ENCODE measurements at regions not wholly inside any gene's neighbourhood (a gene's known extent, or its start where the extent isn't known, plus 50 kb on each side); places are given as distances from the start of the nearest gene placed in this dataset.
"Not testable (repeated sequence)": the region's sequence is repeated elsewhere in the genome, so short reads cannot be mapped to it uniquely, and the experiment has no call there.

- no peak overlapping the region for H3K4me3 ChIP-seq
- no peak overlapping the region for H3K9ac ChIP-seq (ENCODE audit: insufficient read length)
- H3K36me3 ChIP-seq (ENCODE audit: insufficient read depth, low read length): no peaks in the 10 kb centered on the region
- no peak for DNase-seq (ENCODE audit: low read depth, low spot score)
- TF ChIP-seq EZH2 (IDR thresholded peaks at IDR 0.05) (no peak), POLR2AphosphoS5 (IDR thresholded peaks at IDR 0.05; ENCODE audit: borderline replicate concordance, low read depth, low read length) (no peak), FOXP2 (optimal IDR thresholded peaks at IDR 0.05; ENCODE audit: control extremely low read depth, extremely low read length, insufficient read depth) (no peak)
- no peak overlapping the region for H3K27ac ChIP-seq
- H3K9me3 ChIP-seq (ENCODE audit: low read depth, low read length): no peaks in the 10 kb centered on the region
Observed at GRCh38 chr15:79740561-79740960, 156.3 kb downstream of the MTHFS start.

- H3K36me3 ChIP-seq (ENCODE audit: insufficient read depth, low read length): no peaks in the 10 kb centered on the region
- TF ChIP-seq EZH2 (IDR thresholded peaks at IDR 0.05): no peak
- TF ChIP-seq POLR2AphosphoS5 (IDR thresholded peaks at IDR 0.05; ENCODE audit: borderline replicate concordance, low read depth, low read length): no peak
- no peak for TF ChIP-seq FOXP2 (optimal IDR thresholded peaks at IDR 0.05; ENCODE audit: control extremely low read depth, extremely low read length, insufficient read depth)
- no peaks in the 10 kb centered on the region for H3K9me3 ChIP-seq (ENCODE audit: low read depth, low read length)
- no peak overlapping the region for H3K27ac ChIP-seq
- H3K9ac ChIP-seq (ENCODE audit: insufficient read length): no peak overlapping the region
- no peak overlapping the region for H3K4me3 ChIP-seq
- no peak for DNase-seq (ENCODE audit: low read depth, low spot score)
Observed at GRCh38 chr15:79743032-79743431, 153.8 kb downstream of the MTHFS start.

GRCh38 chr15:79744485-79744884 is 152.3 kb downstream of the MTHFS start:
- not testable (repeated sequence) for H3K9me3 ChIP-seq (ENCODE audit: low read depth, low read length); H3K27ac ChIP-seq; H3K4me3 ChIP-seq; H3K9ac ChIP-seq (ENCODE audit: insufficient read length); H3K36me3 ChIP-seq (ENCODE audit: insufficient read depth, low read length); DNase-seq (ENCODE audit: low read depth, low spot score)

GRCh38 chr15:79756365-79756764 is 140.4 kb downstream of the MTHFS start:
- no peak overlapping the region for H3K9ac ChIP-seq (ENCODE audit: insufficient read length)
- DNase-seq (ENCODE audit: low read depth, low spot score): no peak

GRCh38 chr15:79765081-79765480 is 131.7 kb downstream of the MTHFS start:
- TF ChIP-seq EZH2 (IDR thresholded peaks at IDR 0.05): no peak
- TF ChIP-seq POLR2AphosphoS5 (IDR thresholded peaks at IDR 0.05; ENCODE audit: borderline replicate concordance, low read depth, low read length): no peak
- TF ChIP-seq FOXP2 (optimal IDR thresholded peaks at IDR 0.05; ENCODE audit: control extremely low read depth, extremely low read length, insufficient read depth): no peak
- no peak for DNase-seq (ENCODE audit: low read depth, low spot score)
- Histone ChIP-seq H3K4me3 (no peak overlapping the region), H3K36me3 (ENCODE audit: insufficient read depth, low read length) (no peaks in the 10 kb centered on the region), H3K9me3 (ENCODE audit: low read depth, low read length) (no peaks in the 10 kb centered on the region), H3K27ac (no peak overlapping the region), H3K9ac (ENCODE audit: insufficient read length) (no peak overlapping the region)

More at GRCh38 chr15:79756365-79756764, 140.4 kb downstream of the MTHFS start:
- Histone ChIP-seq H3K27ac (no peak overlapping the region), H3K36me3 (ENCODE audit: insufficient read depth, low read length) (no peaks in the 10 kb centered on the region), H3K4me3 (no peak overlapping the region), H3K9me3 (ENCODE audit: low read depth, low read length) (no peaks in the 10 kb centered on the region)
- TF ChIP-seq POLR2AphosphoS5 (IDR thresholded peaks at IDR 0.05; ENCODE audit: borderline replicate concordance, low read depth, low read length) (no peak), EZH2 (IDR thresholded peaks at IDR 0.05) (no peak), FOXP2 (optimal IDR thresholded peaks at IDR 0.05; ENCODE audit: control extremely low read depth, extremely low read length, insufficient read depth) (no peak)

GRCh38 chr15:79769069-79769481 is 127.7 kb downstream of the MTHFS start:
- Histone ChIP-seq H3K4me3 (no peak overlapping the region), H3K36me3 (ENCODE audit: insufficient read depth, low read length) (no peaks in the 10 kb centered on the region), H3K27ac (no peak overlapping the region), H3K9me3 (ENCODE audit: low read depth, low read length) (no peaks in the 10 kb centered on the region), H3K9ac (ENCODE audit: insufficient read length) (no peak overlapping the region)
- no peak for DNase-seq (ENCODE audit: low read depth, low spot score)
- TF ChIP-seq FOXP2 (optimal IDR thresholded peaks at IDR 0.05; ENCODE audit: control extremely low read depth, extremely low read length, insufficient read depth): no peak
- no peak for TF ChIP-seq EZH2 (IDR thresholded peaks at IDR 0.05)
- no peak for TF ChIP-seq POLR2AphosphoS5 (IDR thresholded peaks at IDR 0.05; ENCODE audit: borderline replicate concordance, low read depth, low read length)

- no peak for TF ChIP-seq EZH2 (IDR thresholded peaks at IDR 0.05)
- no peak for TF ChIP-seq FOXP2 (optimal IDR thresholded peaks at IDR 0.05; ENCODE audit: control extremely low read depth, extremely low read length, insufficient read depth)
- TF ChIP-seq POLR2AphosphoS5 (IDR thresholded peaks at IDR 0.05; ENCODE audit: borderline replicate concordance, low read depth, low read length): no peak
- H3K27ac ChIP-seq: no peak overlapping the region
- H3K4me3 ChIP-seq: no peak overlapping the region
- no peaks in the 10 kb centered on the region for H3K9me3 ChIP-seq (ENCODE audit: low read depth, low read length)
- DNase-seq (ENCODE audit: low read depth, low spot score): no peak
- no peak overlapping the region for H3K9ac ChIP-seq (ENCODE audit: insufficient read length)
- no peaks in the 10 kb centered on the region for H3K36me3 ChIP-seq (ENCODE audit: insufficient read depth, low read length)
Observed at GRCh38 chr15:79769933-79770759, 126.7 kb downstream of the MTHFS start.

- no peak overlapping the region for H3K4me3 ChIP-seq
- H3K9me3 ChIP-seq (ENCODE audit: low read depth, low read length): no peaks in the 10 kb centered on the region
- TF ChIP-seq POLR2AphosphoS5 (IDR thresholded peaks at IDR 0.05; ENCODE audit: borderline replicate concordance, low read depth, low read length) (no peak), EZH2 (IDR thresholded peaks at IDR 0.05) (no peak)
- H3K27ac ChIP-seq: no peak overlapping the region
- DNase-seq (ENCODE audit: low read depth, low spot score): no peak
- no peak overlapping the region for H3K9ac ChIP-seq (ENCODE audit: insufficient read length)
- H3K36me3 ChIP-seq (ENCODE audit: insufficient read depth, low read length): no peaks in the 10 kb centered on the region
Observed at GRCh38 chr15:79773128-79773527, 123.7 kb downstream of the MTHFS start.

- Histone ChIP-seq H3K9ac (ENCODE audit: insufficient read length) (no peak overlapping the region), H3K36me3 (ENCODE audit: insufficient read depth, low read length) (no peaks in the 10 kb centered on the region), H3K27ac (no peak overlapping the region), H3K9me3 (ENCODE audit: low read depth, low read length) (no peaks in the 10 kb centered on the region), H3K4me3 (no peak overlapping the region)
- TF ChIP-seq FOXP2 (optimal IDR thresholded peaks at IDR 0.05; ENCODE audit: control extremely low read depth, extremely low read length, insufficient read depth): no peak
- no peak for TF ChIP-seq EZH2 (IDR thresholded peaks at IDR 0.05)
- no peak for TF ChIP-seq POLR2AphosphoS5 (IDR thresholded peaks at IDR 0.05; ENCODE audit: borderline replicate concordance, low read depth, low read length)
- no peak for DNase-seq (ENCODE audit: low read depth, low spot score)
Observed at GRCh38 chr15:79775821-79776220, 121.0 kb downstream of the MTHFS start.

Data from SK-N-MC (cell line).